M059J (cell line): ENCODE measurements at regions not wholly inside any gene's neighbourhood (a gene's known extent, or its start where the extent isn't known, plus 50 kb on each side); places are given as distances from the start of the nearest gene placed in this dataset.
A peak's percentile ranks its signal among the peaks of the same experiment; 100 is the strongest.

Source experiments
- DNase-seq: peaks from one replicate; pipeline ENCODE4 v3.0.0-alpha.2; 2012; ENCODE audit warnings: low read depth

- no peak for DNase-seq
Measured at GRCh38 chr22:49240016-49240380, 587.7 kb downstream of the BRD1 start.

GRCh38 chr22:49239264-49240015 lies 588.2 kb downstream of the BRD1 start:
- no peak for DNase-seq

- no peak for DNase-seq
Measured at GRCh38 chr22:49238181-49239141, 589.2 kb downstream of the BRD1 start.

- DNase-seq, result no peak
Measured at GRCh38 chr22:49237703-49238102, 590.0 kb downstream of the BRD1 start.

DNA sequence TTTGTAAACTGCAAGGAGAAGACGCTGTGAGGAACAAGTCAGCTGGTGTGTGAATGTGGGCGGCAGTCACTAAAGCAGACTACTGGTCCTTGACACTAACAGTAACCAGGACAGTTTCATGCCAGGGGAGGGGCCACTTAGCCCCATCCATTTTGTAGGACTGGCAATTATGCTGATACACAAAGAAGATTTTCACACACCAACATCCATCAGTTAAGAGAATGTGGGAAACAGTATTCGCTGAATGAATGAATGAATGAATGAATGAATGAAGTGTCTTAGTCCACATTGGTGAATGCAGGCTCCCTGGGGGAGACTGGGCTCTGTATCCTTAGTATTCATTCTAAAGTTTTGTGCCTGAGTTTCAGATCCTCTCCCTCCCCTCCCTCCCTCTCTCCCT lies 590.4 kb downstream of the BRD1 start:
- no peak for DNase-seq

- no peak for DNase-seq
Measured at GRCh38 chr22:49236541-49237075, 591.1 kb downstream of the BRD1 start.

DNA sequence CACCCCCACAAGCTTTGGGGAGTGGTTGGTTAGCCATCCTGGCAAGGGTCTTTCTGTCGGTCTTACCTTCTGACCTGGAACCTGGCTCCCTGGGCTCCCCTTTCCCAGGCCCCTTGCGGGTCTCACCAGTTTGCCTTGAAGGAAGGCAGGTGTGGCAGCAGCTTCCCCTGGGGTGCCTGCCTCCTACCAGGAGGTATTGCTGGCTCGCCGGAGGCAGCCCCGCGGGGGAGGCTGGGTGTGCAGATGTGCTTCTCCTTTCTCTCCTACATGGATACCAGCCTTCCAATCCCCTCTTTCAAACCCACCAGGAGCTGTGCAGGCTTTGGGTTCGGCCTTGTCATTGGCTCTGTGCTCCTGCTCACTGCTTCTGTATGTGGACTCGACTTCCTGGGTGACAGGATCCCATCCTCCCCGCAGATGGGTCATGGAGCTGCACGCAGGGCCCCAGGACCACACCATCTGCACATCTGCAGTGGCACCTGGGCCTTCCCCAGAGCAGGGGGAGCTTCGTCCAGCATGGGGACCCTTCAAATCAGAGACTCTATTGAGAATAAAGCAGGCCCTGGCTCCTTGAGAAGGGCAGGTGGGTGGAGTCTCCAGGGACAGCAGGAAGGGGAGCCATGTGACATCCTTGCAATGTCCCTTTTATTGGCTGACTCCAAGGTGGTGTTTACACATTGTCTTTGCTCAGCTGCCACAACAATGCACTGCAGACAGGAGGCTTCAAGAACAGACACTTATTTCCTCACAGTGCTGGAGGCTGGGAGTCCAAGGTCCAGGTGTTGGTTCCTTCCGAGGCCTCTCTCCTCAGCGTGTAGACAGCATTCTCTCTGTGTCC lies 592.0 kb downstream of the BRD1 start:
- no peak for DNase-seq

DNA sequence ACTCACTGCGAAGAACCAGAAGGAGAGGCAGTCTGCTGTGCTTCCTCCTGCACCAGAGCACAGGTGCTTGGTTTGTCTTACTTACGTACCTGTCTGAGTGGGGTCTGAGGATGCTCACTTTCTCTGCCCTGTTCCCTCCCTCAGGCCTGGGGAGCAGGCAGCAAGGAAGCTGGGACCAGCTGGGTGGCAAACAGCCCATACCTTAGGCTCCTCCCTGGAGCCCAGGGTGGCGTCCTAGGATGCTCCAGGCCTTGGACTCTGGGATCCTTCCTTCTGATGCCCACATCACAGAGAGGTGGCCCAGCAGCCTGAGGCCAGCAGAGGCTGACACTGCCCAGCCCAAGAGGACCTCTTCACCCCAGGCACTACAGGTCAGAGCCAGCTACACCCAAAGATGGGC lies 593.2 kb downstream of the BRD1 start:
- DNase-seq, result no peak

DNA sequence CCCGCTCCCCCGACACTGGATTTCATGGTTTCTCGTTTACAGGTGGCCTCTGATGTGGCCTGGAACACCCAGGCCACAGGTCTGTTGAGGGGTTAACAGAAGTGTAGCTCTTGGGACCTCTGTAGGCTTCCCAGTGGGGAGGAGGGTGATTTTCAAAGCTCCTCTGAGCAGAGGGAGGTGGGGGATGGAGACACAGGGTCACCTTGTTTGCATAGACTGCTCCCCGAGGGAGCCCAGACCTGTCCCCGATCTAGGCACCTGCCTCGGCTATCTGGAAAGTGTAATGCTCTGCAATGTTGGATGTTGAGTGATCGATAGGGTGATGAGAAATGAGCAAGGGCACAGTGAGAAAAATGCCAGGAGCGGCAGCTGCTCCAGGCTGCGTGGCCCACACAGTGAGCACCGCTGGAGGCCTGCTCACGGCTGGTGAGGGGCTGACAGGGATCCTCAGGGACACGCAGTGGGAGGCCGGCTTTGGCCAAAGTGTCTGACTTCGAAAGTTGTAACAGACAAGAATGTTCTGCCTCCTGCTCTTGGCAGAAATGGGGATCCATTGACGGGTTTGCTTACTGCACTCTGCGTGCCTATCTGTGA lies 594.1 kb downstream of the BRD1 start:
- no peak for DNase-seq

- DNase-seq, result no peak
Measured at GRCh38 chr22:49232319-49233067, 595.2 kb downstream of the BRD1 start.

DNA sequence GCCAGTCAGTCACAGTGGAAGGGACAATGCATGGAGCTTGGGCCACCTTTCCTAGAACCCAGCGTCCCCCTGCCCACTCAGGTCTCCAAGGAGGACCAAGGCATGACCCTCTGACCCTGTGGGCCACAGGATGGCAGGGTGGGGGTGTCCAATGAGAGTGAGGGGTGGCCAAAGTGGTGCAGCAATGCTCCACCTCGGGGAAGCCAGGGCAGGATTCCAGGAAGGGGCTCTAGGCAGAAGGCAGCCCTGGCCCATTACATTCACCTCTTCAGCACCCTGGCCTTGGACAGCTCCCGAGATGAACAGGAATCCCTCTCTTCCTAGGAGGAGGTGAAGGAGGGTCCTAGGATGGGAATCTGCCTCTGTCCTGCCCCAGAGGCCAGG lies 597.5 kb downstream of the BRD1 start:
- peak; percentile 1 for DNase-seq

GRCh38 chr22:49229483-49230193 lies 598.0 kb downstream of the BRD1 start:
- no peak for DNase-seq

DNA sequence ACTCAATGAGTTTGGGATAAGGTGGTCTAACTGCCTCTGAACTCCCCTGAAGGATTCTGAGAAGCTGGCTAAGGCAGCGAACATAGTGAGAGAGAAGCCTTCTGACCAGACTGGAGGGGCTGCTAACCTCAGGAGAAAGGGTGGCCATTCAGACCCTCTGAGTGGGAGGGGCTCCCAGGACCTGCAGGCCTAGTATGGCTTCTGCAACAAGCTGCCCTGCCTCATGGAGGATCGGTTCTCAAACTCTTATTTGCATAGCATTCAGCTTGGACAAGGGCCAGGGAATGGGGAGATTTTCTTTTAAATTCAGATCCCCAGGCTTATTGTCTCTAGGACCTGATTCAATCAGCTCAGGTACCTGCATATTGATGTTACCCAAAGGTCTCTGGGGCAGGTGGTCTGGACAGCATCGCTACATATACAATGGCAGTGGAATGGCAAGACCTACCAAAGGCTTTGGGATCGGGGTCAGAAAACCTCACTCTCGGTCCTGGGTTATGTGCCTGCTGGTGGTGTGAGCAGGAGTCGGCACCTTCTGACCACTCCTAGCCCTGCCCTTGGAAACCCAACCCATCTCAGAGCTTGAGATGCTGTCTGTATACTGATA lies 599.1 kb downstream of the BRD1 start:
- DNase-seq, result no peak

DNA sequence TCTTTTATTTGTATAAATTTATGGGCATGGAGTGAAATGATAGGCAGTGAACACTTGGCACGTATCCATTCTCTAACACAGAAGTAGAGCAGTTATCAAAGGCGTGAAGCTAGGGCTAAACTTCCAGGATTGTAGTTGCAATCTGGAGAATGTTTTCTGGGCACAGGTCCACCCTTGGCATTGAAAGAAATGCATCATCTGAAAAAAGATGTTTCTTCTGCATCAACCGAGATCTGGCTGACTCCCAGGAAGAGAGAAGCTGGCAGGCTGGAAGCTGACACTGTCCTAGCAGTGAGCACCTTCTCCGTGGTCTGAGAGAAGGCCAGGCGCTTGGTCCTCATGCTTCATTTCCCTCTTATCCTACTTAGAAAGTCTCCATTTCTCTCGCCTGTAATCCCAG lies 600.0 kb downstream of the BRD1 start:
- DNase-seq, result no peak

DNA sequence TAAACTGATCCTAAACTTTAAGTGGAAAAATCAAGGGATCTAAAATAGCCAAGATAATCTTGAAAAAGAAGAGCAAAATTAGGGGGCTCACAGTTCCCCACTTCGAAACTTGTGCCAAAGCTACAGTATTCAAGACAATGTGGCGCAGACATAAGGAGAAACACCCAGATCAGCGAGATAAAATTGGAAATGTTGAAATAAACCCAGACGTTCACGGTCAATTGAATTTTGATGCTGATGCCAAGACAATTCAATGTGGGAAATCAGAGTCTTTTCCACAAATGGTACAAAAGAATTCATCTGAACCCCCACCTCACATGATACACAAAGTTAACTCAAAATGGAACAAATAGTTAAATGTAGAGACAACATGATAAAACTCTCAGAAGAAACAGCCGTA lies 601.6 kb downstream of the BRD1 start:
- DNase-seq, result no peak

GRCh38 chr22:49224243-49224642 lies 603.4 kb downstream of the BRD1 start:
- no peak for DNase-seq

DNA sequence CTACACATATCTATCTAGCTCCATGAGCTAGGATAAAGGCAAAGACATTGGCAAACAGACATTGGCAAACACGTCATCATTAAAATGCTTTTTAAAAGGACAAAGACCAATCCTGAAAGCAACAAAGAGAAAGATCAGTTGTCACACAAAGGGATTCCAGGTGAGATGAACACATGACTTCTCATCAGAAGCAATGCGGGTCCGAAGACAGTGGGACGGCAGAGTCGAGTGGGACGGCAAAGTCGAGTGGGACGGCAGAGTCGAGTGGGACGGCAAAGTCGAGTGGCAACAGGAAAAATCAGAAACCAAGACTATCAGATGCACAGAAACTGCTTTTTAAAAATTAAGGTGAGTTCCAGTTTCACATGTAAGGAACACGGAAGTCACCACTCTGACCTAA lies 609.5 kb downstream of the BRD1 start:
- DNase-seq, result no peak

DNA sequence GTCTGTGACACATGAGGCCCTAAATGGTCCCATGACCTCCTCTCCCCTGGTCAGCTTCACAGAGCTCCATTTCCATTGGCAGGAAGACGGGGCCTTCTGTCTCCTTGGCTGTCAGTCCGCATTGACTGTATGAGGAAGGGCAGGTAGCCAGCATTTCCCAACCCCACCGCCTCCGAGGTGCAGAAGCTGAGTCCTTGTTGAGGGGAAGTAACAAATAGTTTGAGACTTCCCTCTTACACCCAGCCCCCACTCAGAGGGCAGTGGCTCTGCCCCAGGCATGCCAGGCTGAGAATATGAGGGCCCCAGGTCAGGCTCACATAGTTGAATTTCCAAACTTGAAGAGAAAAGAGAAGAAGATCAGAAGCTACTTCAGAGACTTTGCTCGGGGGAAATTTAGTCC lies 611.1 kb downstream of the BRD1 start:
- no peak for DNase-seq

- no peak for DNase-seq
Measured at GRCh38 chr22:49215840-49216239, 611.8 kb downstream of the BRD1 start.

DNA sequence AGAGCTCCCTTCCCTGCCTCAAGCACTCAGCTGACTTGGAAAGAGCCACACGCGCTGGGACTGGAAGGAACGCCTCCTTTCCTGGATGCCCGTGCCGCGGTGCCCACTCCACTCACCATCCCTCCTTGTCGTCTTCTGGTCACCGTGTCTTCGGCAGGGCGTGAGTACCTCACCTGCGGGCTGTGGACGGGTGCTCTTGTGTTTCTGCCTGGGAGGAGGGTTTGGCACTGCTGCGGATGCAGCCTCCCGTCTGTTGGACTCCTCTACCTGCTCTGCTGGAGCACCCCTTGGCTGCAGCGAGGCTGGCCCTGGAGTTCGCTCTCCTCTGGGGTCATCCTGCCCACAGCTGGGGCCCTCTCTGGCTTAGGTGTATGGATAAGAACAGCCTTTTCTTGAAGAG lies 612.7 kb downstream of the BRD1 start:
- DNase-seq, result no peak
